ENCODE measurements at regions not wholly inside any gene's neighbourhood (a gene's known extent, or its start where the extent isn't known, plus 50 kb on each side); places are given as distances from the start of the nearest gene placed in this dataset.

- no peak for TF ChIP-seq CTCF (conservative IDR thresholded peaks at IDR 0.05)
- no peak for TF ChIP-seq ZFX (IDR thresholded peaks at IDR 0.05)
- no peak overlapping the region for H3K27ac ChIP-seq
Measured at GRCh38 chr2:41387519-41387918, 660.3 kb upstream of the PKDCC start.

- TF ChIP-seq ZFX (IDR thresholded peaks at IDR 0.05), result no peak
- TF ChIP-seq CTCF (conservative IDR thresholded peaks at IDR 0.05), result no peak
- H3K27ac ChIP-seq, result no peak overlapping the region
Measured at GRCh38 chr2:41393621-41394020, 654.2 kb upstream of the PKDCC start.

GRCh38 chr2:41394541-41394940 is 653.3 kb upstream of the PKDCC start:
- no peak overlapping the region for H3K27ac ChIP-seq
- TF ChIP-seq CTCF (conservative IDR thresholded peaks at IDR 0.05) (no peak), ZFX (IDR thresholded peaks at IDR 0.05) (no peak)

- TF ChIP-seq ZFX (IDR thresholded peaks at IDR 0.05) (no peak), CTCF (conservative IDR thresholded peaks at IDR 0.05) (no peak)
- H3K27ac ChIP-seq, result no peak overlapping the region
Measured at GRCh38 chr2:41395692-41396091, 652.1 kb upstream of the PKDCC start.

- H3K27ac ChIP-seq, result no peak overlapping the region
Measured at GRCh38 chr2:41399437-41400087, 648.3 kb upstream of the PKDCC start.

GRCh38 chr2:41400088-41400665 is 647.6 kb upstream of the PKDCC start:
- TF ChIP-seq ZFX (IDR thresholded peaks at IDR 0.05) (no peak), CTCF (conservative IDR thresholded peaks at IDR 0.05) (peak; percentile 39)

More at GRCh38 chr2:41399437-41400087, 648.3 kb upstream of the PKDCC start:
- no peak for TF ChIP-seq ZFX (IDR thresholded peaks at IDR 0.05)
- TF ChIP-seq CTCF (conservative IDR thresholded peaks at IDR 0.05), result no peak

GRCh38 chr2:41405441-41405840 is 642.4 kb upstream of the PKDCC start:
- no peak overlapping the region for H3K27ac ChIP-seq
- TF ChIP-seq CTCF (conservative IDR thresholded peaks at IDR 0.05) (no peak), ZFX (IDR thresholded peaks at IDR 0.05) (no peak)

More at GRCh38 chr2:41400088-41400665, 647.6 kb upstream of the PKDCC start:
- no peak overlapping the region for H3K27ac ChIP-seq
